HepG2 (cell line): ENCODE measurements at regions not wholly inside any gene's neighbourhood (a gene's known extent, or its start where the extent isn't known, plus 50 kb on each side); places are given as distances from the start of the nearest gene placed in this dataset.
A peak's percentile ranks its signal among the peaks of the same experiment; 100 is the strongest.

Experiments used
- ATAC-seq: fragments of 200-7000 bp; cut with Tn5 transposase; 3 replicates; pipeline ENCODE4 v1.9.1; 2020; ENCODE audit warnings: mild to moderate bottlenecking, moderate library complexity
- BruUV-seq: library from RNA; stranded (reverse); fragments of 400-500 nt; replicated peaks from 2 replicates; lab custom pipeline; 2021; lab: Mats Ljungman, UMichigan
- CTCF ChIA-PET: fragments of 300-600 bp; formaldehyde crosslinking; extraction: SDS; loops from one replicate; lab custom pipeline; 2021; ENCODE audit warnings: low total read pairs, inconsistent platforms, low intra/inter-chr PET ratio; lab: Yijun Ruan, JAX
- POLR2A ChIA-PET: fragments of 350-600 bp; sonication (Branson Sonifier 250); formaldehyde crosslinking; loops from one replicate; lab custom pipeline; 2020; ENCODE audit warnings: antibody characterized with exemption, inconsistent platforms; lab: Yijun Ruan, JAX
- DNase-seq: peaks from one replicate; pipeline ENCODE4 v3.0.0-alpha.2; 2015; ENCODE audit warnings: low spot score
- FAIRE-seq: peaks from 3 replicates; lab custom pipeline; 2011; peaks lifted over from hg19 to GRCh38; lab: Jason Lieb, UNC
- H2AFZ ChIP-seq: one replicate; pipeline ENCODE4 v1.6.1; 2011; ENCODE audit warnings: low read length, inconsistent platforms
- H3K27ac ChIP-seq: fragments of 300-600 bp; 3 replicates; pipeline ENCODE4 v1.8.0; 2011; ENCODE audit warnings: mixed run types, mild to moderate bottlenecking, mixed read lengths, low read length, inconsistent platforms; ENCODE audit not compliant: insufficient read depth; ENCODE audit errors: extremely low read length
- H3K27me3 ChIP-seq, 2 experiments: fragments of 200-600 bp in 1 of 2; 2 replicates in 1 of 2; 3 replicates in 1 of 2; pipeline versions ENCODE4 v1.6.0 to v1.8.0; 2011; ENCODE audit warnings: low read length in 2 of 2, mild to moderate bottlenecking in 2 of 2, moderate library complexity in 2 of 2, inconsistent platforms in 1 of 2; ENCODE audit not compliant: insufficient read depth in 2 of 2, control insufficient read depth in 1 of 2
- H3K36me3 ChIP-seq, 2 experiments: fragments of 200-600 bp in 1 of 2; replicated peaks in 1 of 2; 2 replicates in 1 of 2; 3 replicates in 1 of 2; pipeline versions ENCODE4 v1.5.1 to v1.8.0; 2011; ENCODE audit warnings: low read length in 2 of 2, inconsistent platforms in 1 of 2; ENCODE audit not compliant: insufficient read depth in 2 of 2, control insufficient read depth in 1 of 2
- H3K4me1 ChIP-seq: 2 replicates; pipeline ENCODE4 v1.5.1; 2012; ENCODE audit warnings: low read length, inconsistent platforms; ENCODE audit not compliant: insufficient read depth
- H3K4me2 ChIP-seq: 2 replicates; pipeline ENCODE4 v1.6.0; 2011; ENCODE audit warnings: low read depth, low read length, inconsistent platforms
- H3K4me3 ChIP-seq, 3 experiments: fragments of 200-600 bp in 1 of 3; sonication (generic), shearing (Covaris generic) in 1 of 3; replicated peaks in 1 of 3; 2 replicates each; pipeline ENCODE4 v1.5.1; 2011 to 2016; ENCODE audit warnings: low read length in 3 of 3, inconsistent platforms in 2 of 3, low read depth in 2 of 3, mild to moderate bottlenecking in 2 of 3, control low read depth in 1 of 3, mixed read lengths in 1 of 3; ENCODE audit not compliant: insufficient read depth in 1 of 3
- H3K79me2 ChIP-seq: one replicate; pipeline ENCODE4 v1.6.1; 2011; ENCODE audit warnings: low read length, inconsistent platforms; ENCODE audit not compliant: insufficient read depth
- H3K9ac ChIP-seq: 2 replicates; pipeline ENCODE4 v1.6.0; 2011; ENCODE audit warnings: mild to moderate bottlenecking, low read depth, low read length, inconsistent platforms; ENCODE audit not compliant: insufficient read depth
- H3K9me3 ChIP-seq: 2 replicates; pipeline ENCODE4 v1.5.1; 2012; ENCODE audit warnings: mild to moderate bottlenecking, low read length
- H4K20me1 ChIP-seq: 2 replicates; pipeline ENCODE4 v1.6.0; 2011; ENCODE audit warnings: inconsistent platforms, mild to moderate bottlenecking, low read length, moderate library complexity; ENCODE audit not compliant: insufficient read depth
- KMT2B ChIP-seq: IDR thresholded peaks from 2 replicates; pipeline ENCODE4 v1.6.1; 2016; ENCODE audit warnings: missing genetic modification reagents, missing compliant biosample characterization
- SETDB1 ChIP-seq: sonication (generic); formaldehyde crosslinking; IDR thresholded peaks from 2 replicates; pipeline ENCODE4 v1.5.1; 2020; ENCODE audit warnings: missing genetic modification reagents, mild to moderate bottlenecking, borderline replicate concordance
- XBP1 ChIP-seq: sonication (generic); formaldehyde crosslinking; IDR thresholded peaks from 2 replicates; pipeline ENCODE4 v1.5.0; 2020; ENCODE audit warnings: missing genetic modification reagents
- YY1 ChIP-seq: IDR thresholded peaks from 2 replicates; pipeline ENCODE4 v1.6.1; 2011; ENCODE audit warnings: low read length, low read depth, moderate library complexity, mild to moderate bottlenecking; ENCODE audit not compliant: insufficient read depth, insufficient replicate concordance
- ZFP1 ChIP-seq: IDR thresholded peaks from 2 replicates; pipeline ENCODE4 v1.6.1; 2016
- ZNF383 ChIP-seq: sonication (generic); formaldehyde crosslinking; IDR thresholded peaks from 2 replicates; pipeline ENCODE4 v1.4.0; 2020; ENCODE audit warnings: missing genetic modification reagents, mild to moderate bottlenecking, borderline replicate concordance
- ZNF619 ChIP-seq: sonication (generic); formaldehyde crosslinking; IDR thresholded peaks from 2 replicates; pipeline ENCODE4 v1.4.0; 2020; ENCODE audit warnings: mild to moderate bottlenecking, missing genetic modification reagents
- ZNF703 ChIP-seq: sonication (generic); formaldehyde crosslinking; IDR thresholded peaks from 2 replicates; pipeline ENCODE4 v1.5.1; 2020; ENCODE audit warnings: missing genetic modification reagents, mild to moderate bottlenecking, moderate library complexity, borderline replicate concordance
- ZNF777 ChIP-seq: sonication (generic); formaldehyde crosslinking; IDR thresholded peaks from 2 replicates; pipeline ENCODE4 v1.4.0; 2020; ENCODE audit warnings: missing genetic modification reagents
- WGBS: methylation state at CpG from one replicate; pipeline ENCODE4 v1.1.6; 2017; ENCODE audit warnings: low lambda C conversion rate; 5-methylcytosine and 5-hydroxymethylcytosine counted together
- in situ Hi-C: cut with HindIII; loops from 2 replicates; pipeline ENCODE4 v1.10.0; 2017; ENCODE audit warnings: low pct_unique_long_range_greater_than_20kb; ENCODE audit not compliant: extremely low pct_ligation_motif_present
- intact Hi-C: fragments of 100-400 bp; cut with micrococcal nuclease; formaldehyde crosslinking; loops from one replicate; pipeline ENCODE4 v1.10.0; 2022; ENCODE audit not compliant: unreplicated experiment
- TF ChIP-seq, protein P1 (sequence below): sonication (generic); formaldehyde crosslinking; IDR thresholded peaks from 2 replicates; pipeline ENCODE4 v1.4.0; 2020; ENCODE audit warnings: mild to moderate bottlenecking, missing genetic modification reagents
- TF ChIP-seq, protein P2 (sequence below): sonication (generic); formaldehyde crosslinking; IDR thresholded peaks from 2 replicates; pipeline ENCODE4 v1.4.0; 2020; ENCODE audit warnings: missing genetic modification reagents
- TF ChIP-seq, protein P3 (sequence below): sonication (generic); formaldehyde crosslinking; IDR thresholded peaks from 2 replicates; pipeline ENCODE4 v1.5.1; 2020; ENCODE audit warnings: missing genetic modification reagents, mild to moderate bottlenecking, borderline replicate concordance
- TF ChIP-seq, protein P4 (sequence below): sonication (generic); formaldehyde crosslinking; IDR thresholded peaks from 2 replicates; pipeline ENCODE4 v1.8.1; 2023; ENCODE audit warnings: mild to moderate bottlenecking, moderate library complexity, missing genetic modification reagents

DNA sequence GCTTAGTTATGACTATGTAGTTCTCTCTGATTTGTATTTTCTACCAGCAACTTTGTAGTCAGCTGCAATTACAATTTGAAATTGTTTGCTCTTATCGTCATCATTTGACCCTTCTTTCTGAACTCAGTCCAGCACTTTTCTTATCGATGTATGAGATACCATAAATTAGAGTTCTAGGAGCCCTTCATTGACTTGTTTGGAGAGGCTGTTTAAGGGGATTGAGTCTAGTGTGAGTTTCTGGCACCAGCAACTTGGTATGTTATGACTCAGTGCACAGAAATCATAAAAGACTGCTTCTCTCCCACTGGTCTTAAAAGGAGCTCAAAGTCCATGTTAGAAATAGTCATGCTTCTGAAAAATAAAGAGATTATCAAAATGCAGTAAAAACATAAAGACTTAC is 190.3 kb downstream of the TENT5A start:
- DNase-seq (peak; percentile 20), FAIRE-seq (no peak)

DNA sequence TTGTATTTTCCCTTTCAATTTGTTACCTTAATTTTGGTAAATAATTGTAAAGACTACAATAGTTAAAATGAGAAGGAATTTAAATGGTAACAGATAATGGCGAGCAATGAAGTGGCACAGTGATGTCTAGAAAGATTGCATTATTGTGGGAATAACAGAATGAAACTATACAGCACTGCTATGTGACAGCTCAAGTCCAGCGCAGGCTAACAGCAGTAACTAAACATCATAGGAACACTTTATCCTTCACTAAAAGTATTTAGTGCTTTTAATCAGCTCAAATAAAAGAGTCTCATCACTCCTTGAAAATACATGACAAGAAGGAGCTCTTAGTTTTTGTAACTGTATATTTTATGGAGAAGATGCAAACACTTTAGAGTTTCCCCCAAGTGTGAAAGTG is 190.8 kb downstream of the TENT5A start:
- no peak for DNase-seq
- Histone ChIP-seq H3K4me2 (peak overlapping the region; percentile 15), H3K4me3 (no peak overlapping the region), H3K79me2 (no peaks in the 10 kb centered on the region), H3K9me3 (no peaks in the 10 kb centered on the region), H2AFZ (no peak overlapping the region), H3K27me3 (no peaks in the 10 kb centered on the region), H3K9ac (no peak overlapping the region), H4K20me1 (no peaks in the 10 kb centered on the region), H3K27ac (no peak overlapping the region), H3K36me3 (no peaks in the 10 kb centered on the region), H3K4me1 (peaks cover 19% of the 10 kb centered on the region)
- BruUV-seq = no TSS peak
- POLR2A ChIA-PET = no interaction called here
- in situ Hi-C loops = no loop called here
- no peak for FAIRE-seq
- WGBS = 4% methylated on average over 2 of the region's 2 CpGs
- ATAC-seq = no peak
- CTCF ChIA-PET = no interaction called here
- intact Hi-C loops = no loop called here
- TF ChIP-seq XBP1 (CRISPR knock-in tag) (no peak), ZNF383 (no peak), SETDB1 (CRISPR knock-in tag) (no peak)
- TF ChIP-seq, protein P1, sequence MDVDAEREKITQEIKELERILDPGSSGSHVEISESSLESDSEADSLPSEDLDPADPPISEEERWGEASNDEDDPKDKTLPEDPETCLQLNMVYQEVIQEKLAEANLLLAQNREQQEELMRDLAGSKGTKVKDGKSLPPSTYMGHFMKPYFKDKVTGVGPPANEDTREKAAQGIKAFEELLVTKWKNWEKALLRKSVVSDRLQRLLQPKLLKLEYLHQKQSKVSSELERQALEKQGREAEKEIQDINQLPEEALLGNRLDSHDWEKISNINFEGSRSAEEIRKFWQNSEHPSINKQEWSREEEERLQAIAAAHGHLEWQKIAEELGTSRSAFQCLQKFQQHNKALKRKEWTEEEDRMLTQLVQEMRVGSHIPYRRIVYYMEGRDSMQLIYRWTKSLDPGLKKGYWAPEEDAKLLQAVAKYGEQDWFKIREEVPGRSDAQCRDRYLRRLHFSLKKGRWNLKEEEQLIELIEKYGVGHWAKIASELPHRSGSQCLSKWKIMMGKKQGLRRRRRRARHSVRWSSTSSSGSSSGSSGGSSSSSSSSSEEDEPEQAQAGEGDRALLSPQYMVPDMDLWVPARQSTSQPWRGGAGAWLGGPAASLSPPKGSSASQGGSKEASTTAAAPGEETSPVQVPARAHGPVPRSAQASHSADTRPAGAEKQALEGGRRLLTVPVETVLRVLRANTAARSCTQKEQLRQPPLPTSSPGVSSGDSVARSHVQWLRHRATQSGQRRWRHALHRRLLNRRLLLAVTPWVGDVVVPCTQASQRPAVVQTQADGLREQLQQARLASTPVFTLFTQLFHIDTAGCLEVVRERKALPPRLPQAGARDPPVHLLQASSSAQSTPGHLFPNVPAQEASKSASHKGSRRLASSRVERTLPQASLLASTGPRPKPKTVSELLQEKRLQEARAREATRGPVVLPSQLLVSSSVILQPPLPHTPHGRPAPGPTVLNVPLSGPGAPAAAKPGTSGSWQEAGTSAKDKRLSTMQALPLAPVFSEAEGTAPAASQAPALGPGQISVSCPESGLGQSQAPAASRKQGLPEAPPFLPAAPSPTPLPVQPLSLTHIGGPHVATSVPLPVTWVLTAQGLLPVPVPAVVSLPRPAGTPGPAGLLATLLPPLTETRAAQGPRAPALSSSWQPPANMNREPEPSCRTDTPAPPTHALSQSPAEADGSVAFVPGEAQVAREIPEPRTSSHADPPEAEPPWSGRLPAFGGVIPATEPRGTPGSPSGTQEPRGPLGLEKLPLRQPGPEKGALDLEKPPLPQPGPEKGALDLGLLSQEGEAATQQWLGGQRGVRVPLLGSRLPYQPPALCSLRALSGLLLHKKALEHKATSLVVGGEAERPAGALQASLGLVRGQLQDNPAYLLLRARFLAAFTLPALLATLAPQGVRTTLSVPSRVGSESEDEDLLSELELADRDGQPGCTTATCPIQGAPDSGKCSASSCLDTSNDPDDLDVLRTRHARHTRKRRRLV (CRISPR knock-in tag) = no peak
- TF ChIP-seq, protein P2, sequence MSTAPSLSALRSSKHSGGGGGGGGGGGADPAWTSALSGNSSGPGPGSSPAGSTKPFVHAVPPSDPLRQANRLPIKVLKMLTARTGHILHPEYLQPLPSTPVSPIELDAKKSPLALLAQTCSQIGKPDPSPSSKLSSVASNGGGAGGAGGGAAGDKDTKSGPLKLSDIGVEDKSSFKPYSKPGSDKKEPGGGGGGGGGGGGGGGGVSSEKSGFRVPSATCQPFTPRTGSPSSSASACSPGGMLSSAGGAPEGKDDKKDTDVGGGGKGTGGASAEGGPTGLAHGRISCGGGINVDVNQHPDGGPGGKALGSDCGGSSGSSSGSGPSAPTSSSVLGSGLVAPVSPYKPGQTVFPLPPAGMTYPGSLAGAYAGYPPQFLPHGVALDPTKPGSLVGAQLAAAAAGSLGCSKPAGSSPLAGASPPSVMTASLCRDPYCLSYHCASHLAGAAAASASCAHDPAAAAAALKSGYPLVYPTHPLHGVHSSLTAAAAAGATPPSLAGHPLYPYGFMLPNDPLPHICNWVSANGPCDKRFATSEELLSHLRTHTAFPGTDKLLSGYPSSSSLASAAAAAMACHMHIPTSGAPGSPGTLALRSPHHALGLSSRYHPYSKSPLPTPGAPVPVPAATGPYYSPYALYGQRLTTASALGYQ (CRISPR knock-in tag) = no peak

More for the DNA sequence above, 190.3 kb downstream of the TENT5A start:
- ChIA-PET CTCF (no interaction called here), POLR2A (no interaction called here)
- in situ Hi-C loops (no loop called here), intact Hi-C loops (no loop called here)
- 0% methylated on average over 2 of the region's 2 CpGs for WGBS
- Histone ChIP-seq H3K27ac (no peak overlapping the region), H3K79me2 (no peaks in the 10 kb centered on the region), H3K4me2 (peak overlapping the region; percentile 15), H3K27me3 (no peaks in the 10 kb centered on the region), H4K20me1 (no peaks in the 10 kb centered on the region), H3K4me1 (peaks cover 19% of the 10 kb centered on the region), H3K9me3 (no peaks in the 10 kb centered on the region), H3K9ac (no peak overlapping the region), H3K4me3 (no peak overlapping the region), H2AFZ (no peak overlapping the region), H3K36me3 (no peaks in the 10 kb centered on the region)
- TF ChIP-seq ZFP1 (no peak), ZNF777 (CRISPR knock-in tag) (no peak), YY1 (no peak), ZNF703 (CRISPR knock-in tag) (no peak), ZNF619 (CRISPR knock-in tag) (no peak), KMT2B (CRISPR knock-in tag) (no peak)
- TF ChIP-seq, protein P3, sequence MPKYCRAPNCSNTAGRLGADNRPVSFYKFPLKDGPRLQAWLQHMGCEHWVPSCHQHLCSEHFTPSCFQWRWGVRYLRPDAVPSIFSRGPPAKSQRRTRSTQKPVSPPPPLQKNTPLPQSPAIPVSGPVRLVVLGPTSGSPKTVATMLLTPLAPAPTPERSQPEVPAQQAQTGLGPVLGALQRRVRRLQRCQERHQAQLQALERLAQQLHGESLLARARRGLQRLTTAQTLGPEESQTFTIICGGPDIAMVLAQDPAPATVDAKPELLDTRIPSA (CRISPR knock-in tag) = no peak
- TF ChIP-seq, protein P4, sequence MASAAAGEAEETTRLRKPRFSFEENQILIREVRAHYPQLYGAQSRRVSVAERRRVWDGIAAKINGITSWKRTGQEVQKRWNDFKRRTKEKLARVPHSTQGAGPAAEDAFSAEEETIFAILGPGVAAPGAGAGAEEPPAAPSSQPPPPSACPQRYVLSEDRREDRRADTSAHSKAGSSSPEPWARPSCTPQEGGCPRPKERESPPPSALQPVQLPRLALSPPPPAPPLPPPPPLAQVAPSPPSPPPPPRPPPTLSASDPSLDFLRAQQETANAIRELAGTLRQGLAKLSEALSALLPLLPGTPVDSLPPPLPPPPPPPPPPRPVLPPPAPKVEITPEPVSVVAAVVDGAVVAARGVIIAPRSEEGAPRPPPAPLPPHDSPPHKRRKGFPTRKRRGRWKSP (CRISPR knock-in tag) = no peak
- BruUV-seq = no TSS peak
- ATAC-seq = no peak
